ENCODE measurements at regions not wholly inside any gene's neighbourhood (a gene's known extent, or its start where the extent isn't known, plus 50 kb on each side); places are given as distances from the start of the nearest gene placed in this dataset.

DNA sequence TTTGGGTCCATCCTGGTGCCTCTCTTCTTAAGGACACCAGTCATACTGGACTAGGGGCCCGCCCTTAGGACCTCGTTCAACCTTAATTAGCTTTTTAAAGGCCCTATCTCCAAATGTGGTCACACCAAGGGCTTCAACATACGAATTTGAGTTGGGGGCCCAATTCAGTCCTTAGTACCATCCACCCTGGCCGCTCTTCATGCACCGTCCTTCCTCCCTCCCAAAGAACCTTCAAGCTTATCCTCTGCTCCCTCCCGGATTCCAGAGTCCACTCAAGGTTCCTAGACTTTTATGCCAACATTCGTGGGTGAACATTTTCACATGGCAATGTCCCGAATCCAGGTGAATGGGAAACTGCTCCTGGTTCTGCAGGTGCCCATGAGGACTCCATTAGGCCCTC lies 201.3 kb upstream of the IGF1R start:
- H3K4me3 Mint-ChIP-seq (ENCODE audit: unreplicated experiment): no peak overlapping the region
- no TSS peak for BruUV-seq (replicated peaks)
- H3K36me3 Mint-ChIP-seq (ENCODE audit: insufficient read depth, unreplicated experiment): no peaks in the 10 kb centered on the region
- ChIA-PET POLR2A (no interaction called here), CTCF (no interaction called here)
- TF ChIP-seq, protein P1, sequence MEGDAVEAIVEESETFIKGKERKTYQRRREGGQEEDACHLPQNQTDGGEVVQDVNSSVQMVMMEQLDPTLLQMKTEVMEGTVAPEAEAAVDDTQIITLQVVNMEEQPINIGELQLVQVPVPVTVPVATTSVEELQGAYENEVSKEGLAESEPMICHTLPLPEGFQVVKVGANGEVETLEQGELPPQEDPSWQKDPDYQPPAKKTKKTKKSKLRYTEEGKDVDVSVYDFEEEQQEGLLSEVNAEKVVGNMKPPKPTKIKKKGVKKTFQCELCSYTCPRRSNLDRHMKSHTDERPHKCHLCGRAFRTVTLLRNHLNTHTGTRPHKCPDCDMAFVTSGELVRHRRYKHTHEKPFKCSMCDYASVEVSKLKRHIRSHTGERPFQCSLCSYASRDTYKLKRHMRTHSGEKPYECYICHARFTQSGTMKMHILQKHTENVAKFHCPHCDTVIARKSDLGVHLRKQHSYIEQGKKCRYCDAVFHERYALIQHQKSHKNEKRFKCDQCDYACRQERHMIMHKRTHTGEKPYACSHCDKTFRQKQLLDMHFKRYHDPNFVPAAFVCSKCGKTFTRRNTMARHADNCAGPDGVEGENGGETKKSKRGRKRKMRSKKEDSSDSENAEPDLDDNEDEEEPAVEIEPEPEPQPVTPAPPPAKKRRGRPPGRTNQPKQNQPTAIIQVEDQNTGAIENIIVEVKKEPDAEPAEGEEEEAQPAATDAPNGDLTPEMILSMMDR (IDR thresholded peaks at IDR 0.05; ENCODE audit: insufficient read depth in 1 of 2, low read depth in 1 of 2, low read length in 1 of 2, severe bottlenecking in 1 of 2, unreplicated experiment in 1 of 2): no peak
- no peak for DNase-seq
- peaks cover 24% of the 10 kb centered on the region for H3K27me3 Mint-ChIP-seq (ENCODE audit: insufficient read depth, unreplicated experiment)
- Histone ChIP-seq H3K27me3 (replicated peaks; ENCODE audit: control insufficient read depth, insufficient read depth, low read length) (no peaks in the 10 kb centered on the region; the same call in 1 of the 2 replicates), H3K36me3 (ENCODE audit: control insufficient read depth, insufficient read depth, low read length) (no peaks in the 10 kb centered on the region), H3K4me3 (ENCODE audit: low read depth, low read length) (no peak overlapping the region), H3K4me1 (no peaks in the 10 kb centered on the region), H3K9me3 (no peaks in the 10 kb centered on the region)
- intact Hi-C loops (cut with micrococcal nuclease; ENCODE audit: unreplicated experiment): loop anchor here (10.0 kb wide), 1 partner anchor 768 kb away; no protein-coding TSS in a partner anchor
- peaks cover 8% of the 10 kb centered on the region for H3K9me3 Mint-ChIP-seq (ENCODE audit: unreplicated experiment)
- no peak overlapping the region for H3K27ac Mint-ChIP-seq (ENCODE audit: unreplicated experiment)
- H3K4me1 Mint-ChIP-seq (ENCODE audit: low read depth, unreplicated experiment): no peaks in the 10 kb centered on the region

DNA sequence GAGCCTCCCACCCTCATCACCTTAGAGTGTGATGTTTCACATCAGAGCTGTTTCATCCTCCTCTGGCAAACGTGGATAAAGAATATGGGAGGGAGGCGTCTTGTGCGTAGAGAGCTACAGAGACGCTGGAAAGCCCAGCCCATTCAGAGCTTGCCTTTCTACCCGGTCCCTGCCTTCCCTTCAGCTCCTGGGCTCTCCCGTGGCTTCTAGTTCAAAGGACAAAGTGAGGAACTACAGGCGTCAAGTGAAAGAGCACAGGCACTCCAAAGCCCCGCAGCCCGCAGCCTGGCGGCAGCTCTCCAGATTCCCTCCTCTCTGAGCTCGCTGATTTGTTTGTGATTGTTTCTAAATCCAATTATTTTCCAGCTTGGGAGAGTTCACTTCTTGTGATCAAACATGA lies 197.1 kb upstream of the IGF1R start:
- TF ChIP-seq, protein P1 (IDR thresholded peaks at IDR 0.05; ENCODE audit: insufficient read depth in 1 of 2, low read depth in 1 of 2, low read length in 1 of 2, severe bottlenecking in 1 of 2, unreplicated experiment in 1 of 2): no peak
- H3K4me1 Mint-ChIP-seq (ENCODE audit: low read depth, unreplicated experiment): no peaks in the 10 kb centered on the region
- no peak overlapping the region for H3K27ac Mint-ChIP-seq (ENCODE audit: unreplicated experiment)
- H3K36me3 Mint-ChIP-seq (ENCODE audit: insufficient read depth, unreplicated experiment): no peaks in the 10 kb centered on the region
- Histone ChIP-seq H3K4me1 (no peaks in the 10 kb centered on the region), H3K4me3 (ENCODE audit: low read depth, low read length) (no peak overlapping the region), H3K9me3 (no peaks in the 10 kb centered on the region), H3K27me3 (replicated peaks; ENCODE audit: control insufficient read depth, insufficient read depth, low read length) (no peaks in the 10 kb centered on the region; the same call in 1 of the 2 replicates), H3K36me3 (ENCODE audit: control insufficient read depth, insufficient read depth, low read length) (no peaks in the 10 kb centered on the region)
- POLR2A ChIA-PET: no interaction called here
- peaks cover 8% of the 10 kb centered on the region for H3K9me3 Mint-ChIP-seq (ENCODE audit: unreplicated experiment)
- no peak for DNase-seq
- intact Hi-C loops (cut with micrococcal nuclease; ENCODE audit: unreplicated experiment): no loop called here
- BruUV-seq (replicated peaks): no TSS peak
- CTCF ChIA-PET: no interaction called here
- peaks cover 17% of the 10 kb centered on the region for H3K27me3 Mint-ChIP-seq (ENCODE audit: insufficient read depth, unreplicated experiment)
- H3K4me3 Mint-ChIP-seq (ENCODE audit: unreplicated experiment): no peak overlapping the region

DNA sequence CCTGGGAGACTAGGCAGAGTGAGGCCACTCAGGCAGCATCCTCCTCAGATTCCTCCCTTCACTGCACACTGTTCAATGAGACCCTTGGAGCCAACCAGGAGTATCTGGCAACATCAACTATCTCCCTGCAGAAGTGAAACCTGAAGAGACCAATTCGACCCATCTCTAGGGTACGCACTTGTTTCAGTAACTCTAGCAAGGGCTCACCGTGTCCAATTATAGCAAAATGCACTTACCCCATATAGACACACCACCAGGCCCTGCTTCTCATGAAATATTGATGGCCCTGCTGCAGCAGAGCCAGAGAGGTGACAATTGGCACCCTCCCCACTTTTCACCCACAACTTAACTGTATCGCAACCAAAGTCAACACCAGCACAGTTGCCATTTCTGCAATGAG lies 196.1 kb upstream of the IGF1R start:
- CTCF ChIA-PET: no interaction called here
- H3K9me3 ChIP-seq: no peaks in the 10 kb centered on the region
- H3K4me3 ChIP-seq (ENCODE audit: low read depth, low read length): no peak overlapping the region
- DNase-seq: no peak
- H3K9me3 Mint-ChIP-seq (ENCODE audit: unreplicated experiment): peaks cover 3% of the 10 kb centered on the region
- TF ChIP-seq, protein P1 (IDR thresholded peaks at IDR 0.05; ENCODE audit: insufficient read depth in 1 of 2, low read depth in 1 of 2, low read length in 1 of 2, severe bottlenecking in 1 of 2, unreplicated experiment in 1 of 2): no peak
- H3K27ac Mint-ChIP-seq (ENCODE audit: unreplicated experiment): no peak overlapping the region
- H3K4me3 Mint-ChIP-seq (ENCODE audit: unreplicated experiment): no peak overlapping the region
- no peaks in the 10 kb centered on the region; the same call in 1 of the 2 replicates for H3K27me3 ChIP-seq (replicated peaks; ENCODE audit: control insufficient read depth, insufficient read depth, low read length)
- no peaks in the 10 kb centered on the region for H3K4me1 ChIP-seq
- H3K4me1 Mint-ChIP-seq (ENCODE audit: low read depth, unreplicated experiment): no peaks in the 10 kb centered on the region
- H3K27me3 Mint-ChIP-seq (ENCODE audit: insufficient read depth, unreplicated experiment): peaks cover 12% of the 10 kb centered on the region
- POLR2A ChIA-PET: no interaction called here
- BruUV-seq (replicated peaks): no TSS peak
- H3K36me3 Mint-ChIP-seq (ENCODE audit: insufficient read depth, unreplicated experiment): no peaks in the 10 kb centered on the region
- H3K36me3 ChIP-seq (ENCODE audit: control insufficient read depth, insufficient read depth, low read length): no peaks in the 10 kb centered on the region
- intact Hi-C loops (cut with micrococcal nuclease; ENCODE audit: unreplicated experiment): no loop called here

Data from Caco-2 (cell line).